GM23248 (cell line): ENCODE measurements at regions not wholly inside any gene's neighbourhood (a gene's known extent, or its start where the extent isn't known, plus 50 kb on each side); places are given as distances from the start of the nearest gene placed in this dataset.

Source experiments
- DNase-seq: peaks from one replicate; pipeline ENCODE4 v3.0.0-alpha.2; 2015
- H2AFZ ChIP-seq: fragments of 200-600 bp; sonication (generic); 2 replicates; pipeline ENCODE4 v1.6.1; 2016; ENCODE audit warnings: antibody characterized with exemption
- H3F3A ChIP-seq: fragments of 200-600 bp; sonication (generic); 2 replicates; pipeline ENCODE4 v1.6.1; 2016; ENCODE audit warnings: mild to moderate bottlenecking, antibody characterized with exemption, mixed run types; ENCODE audit not compliant: insufficient read depth
- H3K27ac ChIP-seq: fragments of 200-600 bp; sonication (generic); 2 replicates; pipeline ENCODE4 v1.5.1; 2016; ENCODE audit warnings: mild to moderate bottlenecking
- H3K27me3 ChIP-seq: fragments of 200-600 bp; sonication (generic); replicated peaks from 2 replicates; pipeline ENCODE4 v1.6.1; 2016; ENCODE audit warnings: mild to moderate bottlenecking; ENCODE audit not compliant: insufficient read depth
- H3K36me3 ChIP-seq: fragments of 200-600 bp; sonication (generic); 2 replicates; pipeline ENCODE4 v1.6.1; 2016; ENCODE audit warnings: low read depth, mild to moderate bottlenecking
- H3K4me1 ChIP-seq: fragments of 200-600 bp; sonication (generic); 2 replicates; pipeline ENCODE4 v1.6.1; 2016; ENCODE audit warnings: mild to moderate bottlenecking; ENCODE audit not compliant: insufficient read depth
- H3K4me2 ChIP-seq: fragments of 200-600 bp; sonication (generic); one replicate; pipeline ENCODE4 v1.6.1; 2016; ENCODE audit warnings: mild to moderate bottlenecking; ENCODE audit not compliant: unreplicated experiment
- H3K4me3 ChIP-seq: fragments of 200-600 bp; sonication (generic); 2 replicates; pipeline ENCODE4 v1.5.1; 2016; ENCODE audit warnings: mild to moderate bottlenecking
- H3K79me2 ChIP-seq: fragments of 200-600 bp; sonication (generic); 2 replicates; pipeline ENCODE4 v1.6.1; 2016; ENCODE audit warnings: mild to moderate bottlenecking; ENCODE audit not compliant: insufficient read depth
- H3K9ac ChIP-seq: fragments of 200-600 bp; sonication (generic); 2 replicates; pipeline ENCODE4 v1.6.1; 2016; ENCODE audit warnings: mild to moderate bottlenecking
- H3K9me2 ChIP-seq: fragments of 200-600 bp; sonication (generic); 2 replicates; pipeline ENCODE4 v1.6.1; 2016; ENCODE audit warnings: mixed run types, mild to moderate bottlenecking, moderate library complexity; ENCODE audit not compliant: insufficient read depth
- H3K9me3 ChIP-seq: fragments of 200-600 bp; sonication (generic); one replicate; pipeline ENCODE4 v1.6.1; 2017; ENCODE audit warnings: low read depth
- H4K20me1 ChIP-seq: fragments of 200-600 bp; sonication (generic); 2 replicates; pipeline ENCODE4 v1.6.0; 2016; ENCODE audit not compliant: insufficient read depth
- EZH2 ChIP-seq: fragments of 200-600 bp; sonication (generic); IDR thresholded peaks from 2 replicates; pipeline ENCODE4 v1.6.1; 2018; ENCODE audit warnings: antibody characterized with exemption, mild to moderate bottlenecking; ENCODE audit not compliant: insufficient read depth, poor library complexity, severe bottlenecking
- EZH2phosphoT487 ChIP-seq: fragments of 200-600 bp; sonication (generic); IDR thresholded peaks from 2 replicates; pipeline ENCODE4 v1.6.1; 2018; ENCODE audit warnings: antibody characterized with exemption, moderate library complexity, mild to moderate bottlenecking, low read depth; ENCODE audit not compliant: insufficient read depth
- WGBS, 2 experiments: methylation state at CpG; one replicate each; pipeline ENCODE4 v1.1.6; 2015 to 2017; ENCODE audit warnings: low lambda C conversion rate in 2 of 2, low coverage in 1 of 2; ENCODE audit errors: missing lambda C conversion rate in 2 of 2; 5-methylcytosine and 5-hydroxymethylcytosine counted together
- in situ Hi-C: fragments of 300-500 bp; cut with MboI; formaldehyde crosslinking; loops from 2 replicates; pipeline ENCODE4 v1.15.0; 2020

GRCh38 chr14:96661244-96661969 lies 135.8 kb upstream of the VRK1 start:
- no peak for TF ChIP-seq EZH2
- TF ChIP-seq EZH2phosphoT487 = no peak
- Histone ChIP-seq H3K4me2 (no peak overlapping the region), H2AFZ (no peak overlapping the region), H3K36me3 (no peaks in the 10 kb centered on the region), H3K27me3 (peaks cover 12% of the 10 kb centered on the region; the same call in 1 of the 2 replicates), H3K79me2 (no peaks in the 10 kb centered on the region), H4K20me1 (no peaks in the 10 kb centered on the region), H3K9me3 (no peaks in the 10 kb centered on the region), H3K9ac (no peak overlapping the region), H3F3A (no peaks in the 10 kb centered on the region), H3K27ac (no peak overlapping the region), H3K4me3 (no peak overlapping the region), H3K9me2 (no peaks in the 10 kb centered on the region), H3K4me1 (no peaks in the 10 kb centered on the region)
- in situ Hi-C loops = no loop called here
- no peak for DNase-seq

GRCh38 chr14:96662116-96662970 lies 134.8 kb upstream of the VRK1 start:
- in situ Hi-C loops = no loop called here
- Histone ChIP-seq H3K27me3 (peaks cover 12% of the 10 kb centered on the region; the same call in 1 of the 2 replicates), H3K4me2 (no peak overlapping the region), H3K9me2 (no peaks in the 10 kb centered on the region), H3K27ac (no peak overlapping the region), H3K9me3 (no peaks in the 10 kb centered on the region), H3K4me1 (no peaks in the 10 kb centered on the region), H2AFZ (no peak overlapping the region), H3F3A (no peaks in the 10 kb centered on the region), H3K36me3 (no peaks in the 10 kb centered on the region), H3K9ac (no peak overlapping the region), H4K20me1 (no peaks in the 10 kb centered on the region), H3K4me3 (no peak overlapping the region), H3K79me2 (no peaks in the 10 kb centered on the region)
- no peak for DNase-seq
- WGBS, 2 experiments = 61 to 65% methylated on average over 15 of the region's 15 CpGs
- TF ChIP-seq EZH2 (no peak), EZH2phosphoT487 (no peak)

GRCh38 chr14:96663076-96663475 lies 134.1 kb upstream of the VRK1 start:
- H3K9ac ChIP-seq = no peak overlapping the region
- WGBS, 2 experiments = 57 to 64% methylated on average over 17 to 19 of the region's 19 CpGs
- no peak overlapping the region for H3K4me2 ChIP-seq
- peaks cover 12% of the 10 kb centered on the region; the same call in 1 of the 2 replicates for H3K27me3 ChIP-seq
- no peaks in the 10 kb centered on the region for H4K20me1 ChIP-seq
- DNase-seq = no peak
- no peaks in the 10 kb centered on the region for H3K36me3 ChIP-seq
- H3K9me3 ChIP-seq = no peaks in the 10 kb centered on the region
- no peak overlapping the region for H3K27ac ChIP-seq
- no peak overlapping the region for H3K4me3 ChIP-seq
- no peaks in the 10 kb centered on the region for H3F3A ChIP-seq
- no peaks in the 10 kb centered on the region for H3K9me2 ChIP-seq
- no peak for TF ChIP-seq EZH2
- TF ChIP-seq EZH2phosphoT487 = no peak
- H2AFZ ChIP-seq = no peak overlapping the region
- no peaks in the 10 kb centered on the region for H3K79me2 ChIP-seq
- no peaks in the 10 kb centered on the region for H3K4me1 ChIP-seq
- in situ Hi-C loops = no loop called here

GRCh38 chr14:96663491-96664067 lies 133.6 kb upstream of the VRK1 start:
- no peaks in the 10 kb centered on the region for H3K9me3 ChIP-seq
- in situ Hi-C loops = no loop called here
- no peaks in the 10 kb centered on the region for H4K20me1 ChIP-seq
- no peak for TF ChIP-seq EZH2phosphoT487
- TF ChIP-seq EZH2 = no peak
- no peak for DNase-seq
- H3K27me3 ChIP-seq = peaks cover 12% of the 10 kb centered on the region; the same call in 1 of the 2 replicates
- 54 to 63% methylated on average over 9 to 10 of the region's 10 CpGs for WGBS, 2 experiments
- no peak overlapping the region for H3K9ac ChIP-seq
- no peak overlapping the region for H3K4me2 ChIP-seq
- H3K4me1 ChIP-seq = no peaks in the 10 kb centered on the region
- H3K9me2 ChIP-seq = no peaks in the 10 kb centered on the region
- no peaks in the 10 kb centered on the region for H3K36me3 ChIP-seq
- H3K27ac ChIP-seq = no peak overlapping the region
- no peaks in the 10 kb centered on the region for H3F3A ChIP-seq
- H3K79me2 ChIP-seq = no peaks in the 10 kb centered on the region
- H2AFZ ChIP-seq = no peak overlapping the region
- no peak overlapping the region for H3K4me3 ChIP-seq
